GM12878 (cell line): ENCODE measurements at regions not wholly inside any gene's neighbourhood (a gene's known extent, or its start where the extent isn't known, plus 50 kb on each side); places are given as distances from the start of the nearest gene placed in this dataset.

Source experiments
- CBFB ChIP-seq: IDR thresholded peaks from 2 replicates; pipeline ENCODE4 v1.6.1; 2016; ENCODE audit warnings: antibody characterized with exemption, low read depth
- CTCF ChIP-seq, 3 experiments: IDR thresholded peaks in 2 of 3; conservative IDR thresholded peaks in 1 of 3; 2 replicates each; pipeline ENCODE4 v1.5.1; 2011; ENCODE audit warnings: low read depth in 3 of 3, low read length in 3 of 3, mild to moderate bottlenecking in 3 of 3, control low read depth in 2 of 3, moderate library complexity in 2 of 3, inconsistent platforms in 1 of 3, mixed read lengths in 1 of 3; ENCODE audit not compliant: control insufficient read depth in 2 of 3, insufficient read depth in 1 of 3; ENCODE audit errors: extremely low read depth in 1 of 3
- ZBTB40 ChIP-seq: fragments of 450-650 bp; IDR thresholded peaks from 2 replicates; pipeline ENCODE4 v1.6.1; 2016; ENCODE audit warnings: mild to moderate bottlenecking, moderate library complexity, borderline replicate concordance

GRCh38 chr6:10136636-10137035 is 278.2 kb downstream of the TFAP2A start:
- TF ChIP-seq ZBTB40: no peak
- no peak for TF ChIP-seq CTCF (IDR thresholded peaks at IDR 0.05 in 2 of 3, conservative IDR thresholded peaks at IDR 0.05 in 1 of 3; ENCODE audit: control insufficient read depth in 2 of 3, extremely low read depth in 1 of 3, insufficient read depth in 1 of 3, low read depth in 3 of 3, low read length in 3 of 3)
- no peak for TF ChIP-seq CBFB
